BJ (cell line): ENCODE measurements at regions not wholly inside any gene's neighbourhood (a gene's known extent, or its start where the extent isn't known, plus 50 kb on each side); places are given as distances from the start of the nearest gene placed in this dataset.

Source experiments
- CTCF ChIA-PET: fragments of 350-600 bp; formaldehyde crosslinking; extraction: SDS; loops from one replicate; lab custom pipeline; 2021; ENCODE audit warnings: antibody characterized with exemption, inconsistent platforms; lab: Yijun Ruan, JAX
- POLR2A ChIA-PET: fragments of 300-600 bp; sonication (Branson Sonifier 250); formaldehyde crosslinking; extraction: SDS; loops from one replicate; lab custom pipeline; 2021; ENCODE audit warnings: antibody characterized with exemption; lab: Charles Lee
- DNase-seq: peaks from one replicate; pipeline ENCODE4 v3.0.0-alpha.2; 2011; ENCODE audit warnings: low read depth
- H3K27me3 ChIP-seq: 2 replicates; pipeline ENCODE4 v1.6.0; 2011; ENCODE audit warnings: low read length; ENCODE audit not compliant: control insufficient read depth, insufficient read depth
- H3K36me3 ChIP-seq: 2 replicates; pipeline ENCODE4 v1.5.1; 2011; ENCODE audit warnings: low read length; ENCODE audit not compliant: control insufficient read depth, insufficient read depth
- H3K4me3 ChIP-seq: 2 replicates; pipeline ENCODE4 v1.5.1; 2011; ENCODE audit warnings: low read depth, mild to moderate bottlenecking, control low read depth, low read length
- CTCF ChIP-seq: IDR thresholded peaks from 2 replicates; pipeline ENCODE4 v1.5.1; 2011; ENCODE audit warnings: low read depth, mild to moderate bottlenecking, control low read depth, inconsistent platforms, low read length, moderate library complexity; ENCODE audit not compliant: insufficient read depth

DNA sequence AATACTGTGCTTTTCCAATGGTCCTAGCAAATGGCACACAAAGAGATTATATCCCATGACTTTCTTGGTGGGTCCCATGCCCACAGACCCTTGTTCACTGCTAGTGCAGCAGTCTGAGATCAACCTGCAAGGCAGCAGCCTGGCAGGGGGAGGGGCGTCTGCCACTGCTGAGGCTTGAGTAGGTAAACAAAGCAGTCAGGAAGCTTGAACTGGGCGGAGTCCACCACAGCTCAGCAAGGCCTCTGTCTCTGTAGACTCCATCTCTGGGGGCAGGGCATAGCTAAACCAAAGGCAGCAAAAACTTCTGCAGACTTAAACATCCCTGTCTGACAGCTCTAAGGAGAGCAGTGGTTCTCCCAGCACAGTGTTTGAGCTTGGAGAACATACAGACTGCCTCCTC is 82.9 kb downstream of the ZNF737 start:
- ChIA-PET POLR2A (no interaction called here), CTCF (no interaction called here)
- no peak for TF ChIP-seq CTCF
- DNase-seq, result no peak
- Histone ChIP-seq H3K4me3 (no peak overlapping the region), H3K27me3 (no peaks in the 10 kb centered on the region), H3K36me3 (no peaks in the 10 kb centered on the region)

DNA sequence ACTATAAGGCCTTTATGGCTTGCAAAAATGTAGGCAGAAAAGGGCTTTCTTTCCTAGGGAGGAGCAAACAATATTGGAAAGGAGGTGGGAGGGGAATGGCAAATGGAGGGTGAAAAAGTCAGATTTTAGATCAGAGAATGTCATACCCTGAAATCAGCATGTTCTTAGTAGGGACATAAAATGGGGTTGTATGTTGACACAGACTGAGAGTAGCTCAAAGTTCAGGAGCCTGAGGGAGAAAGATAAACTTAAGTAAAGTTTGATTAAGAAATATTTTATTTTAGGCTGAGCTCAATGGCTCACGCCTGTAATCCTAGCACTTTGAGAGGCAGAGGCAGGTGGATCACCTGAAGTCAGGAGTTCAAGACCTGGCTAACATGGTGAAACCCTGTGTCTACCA is 83.8 kb downstream of the ZNF737 start:
- ChIA-PET CTCF (no interaction called here), POLR2A (no interaction called here)
- no peaks in the 10 kb centered on the region for H3K27me3 ChIP-seq
- no peak overlapping the region for H3K4me3 ChIP-seq
- no peak for TF ChIP-seq CTCF
- no peaks in the 10 kb centered on the region for H3K36me3 ChIP-seq
- no peak for DNase-seq

- TF ChIP-seq CTCF, result no peak
- Histone ChIP-seq H3K36me3 (no peaks in the 10 kb centered on the region), H3K4me3 (no peak overlapping the region), H3K27me3 (no peaks in the 10 kb centered on the region)
- ChIA-PET POLR2A (no interaction called here), CTCF (no interaction called here)
- DNase-seq, result no peak
Measured at GRCh38 chr19:20479483-20479882, 86.1 kb downstream of the ZNF737 start.

GRCh38 chr19:20478936-20479335 is 86.6 kb downstream of the ZNF737 start:
- Histone ChIP-seq H3K4me3 (no peak overlapping the region), H3K27me3 (no peaks in the 10 kb centered on the region), H3K36me3 (no peaks in the 10 kb centered on the region)
- CTCF ChIA-PET, result no interaction called here
- POLR2A ChIA-PET, result no interaction called here
- DNase-seq, result no peak
- no peak for TF ChIP-seq CTCF

DNA sequence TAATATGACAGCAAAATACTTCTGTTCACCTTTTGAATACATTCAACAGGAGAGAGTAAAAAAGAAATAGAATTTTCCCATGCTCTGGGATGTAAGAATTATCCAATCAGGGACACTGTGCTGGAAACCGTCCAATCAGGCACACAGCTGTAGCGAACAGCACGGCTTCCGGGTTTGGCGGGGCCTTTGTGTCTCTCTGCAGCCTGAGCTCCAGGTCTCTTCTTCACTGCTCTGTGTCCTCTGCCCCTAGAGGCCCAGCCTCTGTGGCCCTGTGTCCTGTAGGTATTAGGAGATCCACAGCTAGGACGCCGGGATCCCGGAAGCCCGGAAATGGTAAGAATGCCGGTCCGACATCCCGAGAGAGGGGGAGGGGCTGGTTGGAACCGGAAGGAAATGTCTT is 92.7 kb downstream of the ZNF737 start:
- no peak for DNase-seq
- POLR2A ChIA-PET, result no interaction called here
- H3K36me3 ChIP-seq, result no peaks in the 10 kb centered on the region
- CTCF ChIA-PET, result no interaction called here
- no peak overlapping the region for H3K4me3 ChIP-seq
- no peak for TF ChIP-seq CTCF
- H3K27me3 ChIP-seq, result no peaks in the 10 kb centered on the region
